Tibial nerve (tissue), 4 donors: ENCODE measurements at regions not wholly inside any gene's neighbourhood (a gene's known extent, or its start where the extent isn't known, plus 50 kb on each side); places are given as distances from the start of the nearest gene placed in this dataset.

Experiments used
- EP300 ChIP-seq, 2 donors: sonication (generic); formaldehyde crosslinking; IDR thresholded peaks; one replicate each; pipeline ENCODE4 v1.6.1; 2017; ENCODE audit warnings: antibody characterized with exemption in 2 of 2, mild to moderate bottlenecking in 1 of 2
- POLR2A ChIP-seq, 2 donors: fragments of 450-650 bp; IDR thresholded peaks; one replicate each; pipeline ENCODE4 v1.6.1; 2017; ENCODE audit warnings: antibody characterized with exemption in 2 of 2, mild to moderate bottlenecking in 2 of 2, moderate library complexity in 2 of 2
- TF ChIP-seq, protein P1 (sequence below), 5 experiments: fragments of 200-600 bp in 3 of 5; fragments of 450-650 bp in 2 of 5; sonication (generic) in 3 of 5; IDR thresholded peaks; one replicate each; pipeline ENCODE4 v1.5.1; 2016 to 2019; ENCODE audit warnings: antibody characterized with exemption in 5 of 5, mild to moderate bottlenecking in 3 of 5, moderate library complexity in 2 of 5

DNA sequence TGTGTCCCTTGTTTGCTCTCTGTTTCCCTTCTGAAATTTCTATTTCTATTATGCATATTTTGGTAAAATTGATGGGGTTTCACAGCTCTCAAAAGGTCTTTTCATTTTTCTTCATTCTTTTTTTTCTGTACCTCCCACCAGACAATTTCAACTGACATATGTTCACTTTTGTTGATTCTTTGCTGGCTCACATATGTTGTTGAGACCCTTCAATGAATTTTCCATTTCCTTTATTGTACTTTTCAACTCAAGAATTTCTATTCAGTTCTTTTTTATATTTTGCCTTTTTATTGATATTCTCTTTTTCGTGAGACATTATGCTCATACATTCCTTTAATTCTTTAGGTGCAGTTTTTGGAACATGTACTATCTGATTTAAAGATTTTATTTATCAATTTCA, 102.6 kb upstream of the GRIK1 start:
- no peak for TF ChIP-seq POLR2A (IDR thresholded peaks at IDR 0.05)
- TF ChIP-seq, protein P1, sequence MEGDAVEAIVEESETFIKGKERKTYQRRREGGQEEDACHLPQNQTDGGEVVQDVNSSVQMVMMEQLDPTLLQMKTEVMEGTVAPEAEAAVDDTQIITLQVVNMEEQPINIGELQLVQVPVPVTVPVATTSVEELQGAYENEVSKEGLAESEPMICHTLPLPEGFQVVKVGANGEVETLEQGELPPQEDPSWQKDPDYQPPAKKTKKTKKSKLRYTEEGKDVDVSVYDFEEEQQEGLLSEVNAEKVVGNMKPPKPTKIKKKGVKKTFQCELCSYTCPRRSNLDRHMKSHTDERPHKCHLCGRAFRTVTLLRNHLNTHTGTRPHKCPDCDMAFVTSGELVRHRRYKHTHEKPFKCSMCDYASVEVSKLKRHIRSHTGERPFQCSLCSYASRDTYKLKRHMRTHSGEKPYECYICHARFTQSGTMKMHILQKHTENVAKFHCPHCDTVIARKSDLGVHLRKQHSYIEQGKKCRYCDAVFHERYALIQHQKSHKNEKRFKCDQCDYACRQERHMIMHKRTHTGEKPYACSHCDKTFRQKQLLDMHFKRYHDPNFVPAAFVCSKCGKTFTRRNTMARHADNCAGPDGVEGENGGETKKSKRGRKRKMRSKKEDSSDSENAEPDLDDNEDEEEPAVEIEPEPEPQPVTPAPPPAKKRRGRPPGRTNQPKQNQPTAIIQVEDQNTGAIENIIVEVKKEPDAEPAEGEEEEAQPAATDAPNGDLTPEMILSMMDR (IDR thresholded peaks at IDR 0.05) = no peak
- TF ChIP-seq EP300 (IDR thresholded peaks at IDR 0.05) = no peak
